Ascending aorta (tissue), 2 donors: ENCODE measurements at regions not wholly inside any gene's neighbourhood (a gene's known extent, or its start where the extent isn't known, plus 50 kb on each side); places are given as distances from the start of the nearest gene placed in this dataset.

Source experiments
- DNase-seq, 2 donors: peaks; one replicate each; pipeline ENCODE4 v3.0.0-alpha.2; 2019; ENCODE audit warnings: low spot score in 2 of 2
- H3K27ac ChIP-seq, 2 donors: fragments of 200-600 bp; sonication (generic); one replicate each; pipeline ENCODE4 v1.5.1; 2016 to 2017; ENCODE audit warnings: mild to moderate bottlenecking in 1 of 2
- H3K27me3 ChIP-seq: fragments of 200-600 bp; sonication (generic); one replicate; pipeline ENCODE4 v1.5.1; 2017
- H3K36me3 ChIP-seq, 2 donors: fragments of 200-600 bp; sonication (generic); one replicate each; pipeline ENCODE4 v1.5.1; 2016
- H3K4me1 ChIP-seq, 2 donors: fragments of 200-600 bp; sonication (generic); one replicate each; pipeline ENCODE4 v1.5.1; 2016 to 2017; ENCODE audit warnings: mild to moderate bottlenecking in 1 of 2
- H3K4me3 ChIP-seq, 2 donors: fragments of 200-600 bp; sonication (generic); one replicate each; pipeline ENCODE4 v1.5.1; 2016 to 2017; ENCODE audit warnings: mild to moderate bottlenecking in 1 of 2
- H3K9me3 ChIP-seq, 2 donors: fragments of 200-600 bp; sonication (generic); one replicate each; pipeline ENCODE4 v1.5.1; 2016
- CTCF ChIP-seq, 3 experiments: fragments of 200-600 bp in 2 of 3; fragments of 450-650 bp in 1 of 3; sonication (generic) in 2 of 3; IDR thresholded peaks; one replicate each; pipeline ENCODE4 v1.5.1; 2016 to 2019; ENCODE audit warnings: antibody characterized with exemption in 3 of 3, mild to moderate bottlenecking in 1 of 3, moderate library complexity in 1 of 3
- intact Hi-C: fragments of 100-400 bp; cut with DNase I; formaldehyde crosslinking; loops from one replicate; pipeline ENCODE4 v1.15.1; 2023

GRCh38 chr12:87254381-87255030, 774.7 kb downstream of the C12orf50 start:
- H3K27me3 ChIP-seq, result no peaks in the 10 kb centered on the region
- TF ChIP-seq CTCF (IDR thresholded peaks at IDR 0.05), result no peak

GRCh38 chr12:87253157-87253556, 776.0 kb downstream of the C12orf50 start:
- Histone ChIP-seq H3K9me3 (no peaks in the 10 kb centered on the region), H3K36me3 (no peaks in the 10 kb centered on the region), H3K4me1 (no peaks in the 10 kb centered on the region), H3K4me3 (no peak overlapping the region), H3K27me3 (no peaks in the 10 kb centered on the region), H3K27ac (no peak overlapping the region)
- intact Hi-C loops, result no loop called here
- TF ChIP-seq CTCF (IDR thresholded peaks at IDR 0.05), result no peak
- no peak for DNase-seq

More at GRCh38 chr12:87254381-87255030, 774.7 kb downstream of the C12orf50 start:
- DNase-seq, result no peak
- Histone ChIP-seq H3K27ac (no peak overlapping the region), H3K9me3 (no peaks in the 10 kb centered on the region), H3K4me1 (no peaks in the 10 kb centered on the region), H3K4me3 (no peak overlapping the region), H3K36me3 (no peaks in the 10 kb centered on the region)
- intact Hi-C loops, result no loop called here

GRCh38 chr12:87246726-87247125, 782.5 kb downstream of the C12orf50 start:
- no peaks in the 10 kb centered on the region for H3K27me3 ChIP-seq
- intact Hi-C loops, result no loop called here
- peaks cover 0 to 2% of the 10 kb centered on the region in 2 donors for H3K4me1 ChIP-seq
- H3K36me3 ChIP-seq, result no peaks in the 10 kb centered on the region
- H3K27ac ChIP-seq, result no peak overlapping the region
- no peaks in the 10 kb centered on the region for H3K9me3 ChIP-seq
- no peak for TF ChIP-seq CTCF (IDR thresholded peaks at IDR 0.05)
- no peak for DNase-seq
- H3K4me3 ChIP-seq, result no peak overlapping the region

- no peak for TF ChIP-seq CTCF (IDR thresholded peaks at IDR 0.05)
- intact Hi-C loops, result no loop called here
- no peak overlapping the region for H3K27ac ChIP-seq
Observed at GRCh38 chr12:87238466-87238865, 790.7 kb downstream of the C12orf50 start.

DNA sequence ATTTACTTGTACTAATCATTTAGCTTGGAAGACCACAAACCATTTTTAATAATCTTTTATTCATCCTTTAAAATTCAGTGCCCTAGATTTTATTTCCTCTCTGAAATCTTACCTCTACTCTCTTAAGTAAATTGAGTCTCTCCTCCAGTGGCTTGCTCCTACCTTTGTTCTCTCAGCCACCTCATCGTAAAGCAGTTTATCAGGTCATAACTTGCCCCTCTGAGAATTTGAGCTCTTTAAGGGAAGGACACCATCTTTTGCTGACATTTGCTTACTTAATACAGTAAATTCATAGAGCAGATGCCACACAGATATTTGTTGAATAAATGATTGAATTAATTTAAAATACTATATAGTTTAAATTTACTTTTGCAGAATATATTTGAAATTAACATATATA, 794.3 kb downstream of the C12orf50 start:
- Histone ChIP-seq H3K4me1 (no peaks in the 10 kb centered on the region), H3K27ac (no peak overlapping the region), H3K36me3 (no peaks in the 10 kb centered on the region), H3K4me3 (no peak overlapping the region), H3K27me3 (no peaks in the 10 kb centered on the region), H3K9me3 (no peaks in the 10 kb centered on the region)
- no peak for DNase-seq
- intact Hi-C loops, result no loop called here
- TF ChIP-seq CTCF (IDR thresholded peaks at IDR 0.05), result no peak

More at GRCh38 chr12:87238466-87238865, 790.7 kb downstream of the C12orf50 start:
- no peak for DNase-seq
- Histone ChIP-seq H3K9me3 (no peaks in the 10 kb centered on the region), H3K36me3 (no peaks in the 10 kb centered on the region), H3K4me1 (no peaks in the 10 kb centered on the region), H3K4me3 (no peak overlapping the region), H3K27me3 (no peaks in the 10 kb centered on the region)

DNA sequence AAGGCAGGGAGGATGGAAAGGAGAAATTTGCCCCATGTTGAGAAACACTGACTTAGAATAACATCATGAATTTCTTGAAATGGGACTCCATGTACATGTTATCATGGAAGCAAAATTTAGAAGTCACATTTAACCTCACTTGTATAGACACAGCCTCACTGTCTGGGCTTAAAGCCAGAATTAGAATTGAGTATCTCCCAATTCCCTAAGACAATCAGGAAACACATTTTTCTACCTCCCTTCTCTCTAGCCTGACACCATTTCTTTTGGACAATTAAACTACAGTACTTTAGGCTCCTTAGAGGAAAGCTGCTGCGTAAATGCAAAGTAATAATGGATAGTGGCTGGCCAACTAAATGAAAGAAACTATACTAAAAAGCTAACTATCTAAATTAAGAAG, 795.5 kb downstream of the C12orf50 start:
- TF ChIP-seq CTCF (IDR thresholded peaks at IDR 0.05), result no peak
- intact Hi-C loops, result no loop called here
- no peaks in the 10 kb centered on the region for H3K4me1 ChIP-seq
- no peak for DNase-seq
- no peak overlapping the region for H3K27ac ChIP-seq
- no peaks in the 10 kb centered on the region for H3K9me3 ChIP-seq
- H3K27me3 ChIP-seq, result no peaks in the 10 kb centered on the region
- no peak overlapping the region for H3K4me3 ChIP-seq
- no peaks in the 10 kb centered on the region for H3K36me3 ChIP-seq
